Lower leg skin (tissue), 3 donors: ENCODE measurements at regions not wholly inside any gene's neighbourhood (a gene's known extent, or its start where the extent isn't known, plus 50 kb on each side); places are given as distances from the start of the nearest gene placed in this dataset.

Experiments used
- POLR2A ChIP-seq, 2 donors: fragments of 450-650 bp; IDR thresholded peaks; one replicate each; pipeline ENCODE4 v1.6.1; 2016 to 2017; ENCODE audit warnings: antibody characterized with exemption in 2 of 2, mild to moderate bottlenecking in 1 of 2, moderate library complexity in 1 of 2
- TF ChIP-seq, protein P1 (sequence below), 3 donors: fragments of 450-650 bp; IDR thresholded peaks; one replicate each; pipeline ENCODE4 v1.5.1; 2016; ENCODE audit warnings: antibody characterized with exemption in 3 of 3, mild to moderate bottlenecking in 3 of 3, moderate library complexity in 2 of 3

DNA sequence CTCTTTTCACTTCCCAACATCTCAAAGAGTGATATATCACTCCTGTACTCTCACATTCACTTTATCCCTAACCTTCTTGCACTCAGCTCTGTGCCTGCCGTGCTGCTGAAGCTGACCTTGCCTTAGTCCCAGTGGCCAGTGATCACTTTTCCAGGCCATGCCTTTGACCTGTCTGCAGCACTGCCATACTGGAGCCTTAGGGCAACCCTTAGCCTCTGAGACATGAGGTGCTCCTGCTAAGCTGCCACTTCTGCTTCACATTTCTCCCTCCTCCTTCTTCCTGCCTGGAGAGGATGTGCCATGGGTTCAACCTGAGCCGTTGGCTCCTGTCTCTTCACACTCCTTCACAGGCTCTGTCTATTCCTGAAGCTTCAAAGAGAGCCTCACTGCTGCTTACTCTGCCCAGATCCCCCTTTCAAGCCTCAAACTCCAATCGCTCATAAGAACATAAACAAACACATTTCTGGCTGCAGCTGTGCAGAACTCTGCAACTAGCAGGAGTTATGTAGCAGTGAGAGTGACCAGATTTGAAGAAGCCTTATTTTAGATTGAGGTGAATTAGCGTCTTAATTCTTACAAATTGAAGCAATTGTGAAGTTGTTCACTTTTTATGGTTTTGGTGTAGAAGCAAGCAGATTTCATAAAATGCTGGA, 716.2 kb upstream of the FANCL start:
- TF ChIP-seq, protein P1, sequence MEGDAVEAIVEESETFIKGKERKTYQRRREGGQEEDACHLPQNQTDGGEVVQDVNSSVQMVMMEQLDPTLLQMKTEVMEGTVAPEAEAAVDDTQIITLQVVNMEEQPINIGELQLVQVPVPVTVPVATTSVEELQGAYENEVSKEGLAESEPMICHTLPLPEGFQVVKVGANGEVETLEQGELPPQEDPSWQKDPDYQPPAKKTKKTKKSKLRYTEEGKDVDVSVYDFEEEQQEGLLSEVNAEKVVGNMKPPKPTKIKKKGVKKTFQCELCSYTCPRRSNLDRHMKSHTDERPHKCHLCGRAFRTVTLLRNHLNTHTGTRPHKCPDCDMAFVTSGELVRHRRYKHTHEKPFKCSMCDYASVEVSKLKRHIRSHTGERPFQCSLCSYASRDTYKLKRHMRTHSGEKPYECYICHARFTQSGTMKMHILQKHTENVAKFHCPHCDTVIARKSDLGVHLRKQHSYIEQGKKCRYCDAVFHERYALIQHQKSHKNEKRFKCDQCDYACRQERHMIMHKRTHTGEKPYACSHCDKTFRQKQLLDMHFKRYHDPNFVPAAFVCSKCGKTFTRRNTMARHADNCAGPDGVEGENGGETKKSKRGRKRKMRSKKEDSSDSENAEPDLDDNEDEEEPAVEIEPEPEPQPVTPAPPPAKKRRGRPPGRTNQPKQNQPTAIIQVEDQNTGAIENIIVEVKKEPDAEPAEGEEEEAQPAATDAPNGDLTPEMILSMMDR (IDR thresholded peaks at IDR 0.05) = no peak
- no peak for TF ChIP-seq POLR2A (IDR thresholded peaks at IDR 0.05)
